HG03103 (cell line): ENCODE measurements at regions not wholly inside any gene's neighbourhood (a gene's known extent, or its start where the extent isn't known, plus 50 kb on each side); places are given as distances from the start of the nearest gene placed in this dataset.
"Not testable (repeated sequence)": the region's sequence is repeated elsewhere in the genome, so short reads cannot be mapped to it uniquely, and the experiment has no call there.

Source experiments
- ATAC-seq: cut with Tn5 transposase; IDR thresholded peaks from one replicate; pipeline ENCODE4 v1.9.1; 2021; ENCODE audit warnings: low read depth; ENCODE audit not compliant: unreplicated experiment

DNA sequence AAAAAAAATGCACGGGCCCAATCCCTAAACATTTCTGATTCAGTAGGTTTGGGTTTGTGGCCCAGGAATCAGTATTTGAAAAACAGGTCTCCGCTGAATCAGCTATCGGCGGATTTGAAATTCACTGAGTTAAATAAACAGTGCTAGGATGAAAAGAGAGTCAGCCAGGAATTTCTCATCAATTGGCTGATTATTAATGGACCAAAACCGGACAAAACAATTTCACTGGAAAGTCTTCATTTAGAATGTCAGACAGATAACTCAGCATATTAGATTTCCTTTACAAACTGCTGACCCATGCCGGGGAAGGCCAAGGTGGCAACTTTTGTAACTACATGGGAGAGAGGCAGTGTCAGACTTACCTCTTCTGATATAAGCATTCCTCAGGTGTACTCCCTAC is 99.4 kb upstream of the LSM6 start:
- ATAC-seq, result no peak

- ATAC-seq, result no peak
Observed at GRCh38 chr4:146073517-146073916, 102.0 kb upstream of the LSM6 start.

DNA sequence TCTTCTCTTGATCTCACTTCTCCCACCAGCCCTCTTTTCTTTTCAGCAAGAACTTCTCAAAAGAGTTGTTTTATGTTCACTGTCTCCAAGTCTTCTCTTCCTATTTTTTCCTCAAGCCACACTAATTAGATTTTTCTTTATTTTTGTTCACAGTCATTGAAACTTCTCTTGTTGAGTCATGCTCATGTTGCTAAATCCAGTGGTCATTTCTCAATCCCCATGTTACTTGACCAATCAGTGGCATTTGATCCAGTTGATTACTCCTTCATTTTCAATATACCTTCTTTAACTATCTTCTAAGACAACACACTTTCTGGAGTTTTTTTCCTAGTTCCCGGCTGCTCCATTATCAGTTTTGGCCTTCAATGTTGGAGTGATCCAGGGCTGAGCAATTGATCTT is 103.1 kb upstream of the LSM6 start:
- ATAC-seq, result no peak

DNA sequence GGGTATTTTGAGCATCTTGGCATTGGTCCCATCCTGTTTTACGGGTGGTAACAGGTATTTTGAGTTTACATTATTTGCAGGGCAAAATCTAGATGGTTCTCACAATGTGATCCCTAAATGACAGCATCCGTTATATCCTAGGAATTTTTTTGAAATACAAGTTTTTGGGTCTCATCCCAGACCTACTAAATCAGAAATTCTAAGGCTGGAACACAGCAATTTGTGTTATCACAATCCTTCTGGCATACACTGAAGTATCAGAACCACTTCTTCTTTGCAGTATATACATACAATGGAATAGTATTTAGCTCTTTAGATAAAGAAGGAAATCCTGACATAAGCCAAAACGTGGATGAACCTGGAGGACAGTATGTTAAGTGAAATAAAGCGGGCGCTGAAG is 104.1 kb upstream of the LSM6 start:
- no peak for ATAC-seq

DNA sequence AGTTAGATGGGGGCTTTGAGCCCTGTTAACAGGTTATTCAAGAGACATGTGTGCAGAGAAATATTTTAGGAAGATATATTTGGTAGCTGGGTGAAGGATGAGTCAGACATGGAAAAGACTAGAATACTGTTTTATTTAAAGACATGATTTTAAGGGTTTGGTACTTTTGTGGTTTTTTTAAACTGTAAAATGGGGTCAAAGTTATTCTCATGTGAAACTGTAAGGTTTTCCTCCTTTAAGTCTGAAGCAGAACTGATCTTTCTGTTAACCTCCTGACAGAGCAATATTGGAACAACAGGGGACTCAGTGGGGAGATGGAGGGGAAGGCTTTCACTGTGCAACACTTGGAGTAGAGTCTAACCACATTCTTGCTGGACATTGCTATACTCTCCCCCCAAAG is 112.4 kb upstream of the LSM6 start:
- ATAC-seq, result no peak

DNA sequence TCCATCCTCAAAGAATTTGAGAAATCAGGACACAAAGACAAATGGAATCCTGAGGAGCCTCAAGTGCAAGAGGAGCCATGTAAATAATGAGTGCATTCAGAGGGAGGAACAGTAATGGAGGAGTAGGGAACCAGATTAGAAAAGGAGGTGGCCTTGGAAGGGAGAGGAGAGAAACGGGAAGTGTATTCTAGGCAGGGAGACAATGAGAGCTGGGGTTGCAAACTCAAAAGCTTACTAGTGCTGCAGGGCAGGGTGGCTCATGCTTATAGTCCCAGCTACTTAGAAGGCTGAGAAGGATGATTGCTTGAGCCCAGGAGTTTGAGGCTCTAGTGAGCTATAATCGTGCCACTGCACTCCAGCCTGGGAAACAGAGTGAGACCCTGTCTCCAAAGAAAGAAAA is 113.2 kb upstream of the LSM6 start:
- ATAC-seq, result no peak

DNA sequence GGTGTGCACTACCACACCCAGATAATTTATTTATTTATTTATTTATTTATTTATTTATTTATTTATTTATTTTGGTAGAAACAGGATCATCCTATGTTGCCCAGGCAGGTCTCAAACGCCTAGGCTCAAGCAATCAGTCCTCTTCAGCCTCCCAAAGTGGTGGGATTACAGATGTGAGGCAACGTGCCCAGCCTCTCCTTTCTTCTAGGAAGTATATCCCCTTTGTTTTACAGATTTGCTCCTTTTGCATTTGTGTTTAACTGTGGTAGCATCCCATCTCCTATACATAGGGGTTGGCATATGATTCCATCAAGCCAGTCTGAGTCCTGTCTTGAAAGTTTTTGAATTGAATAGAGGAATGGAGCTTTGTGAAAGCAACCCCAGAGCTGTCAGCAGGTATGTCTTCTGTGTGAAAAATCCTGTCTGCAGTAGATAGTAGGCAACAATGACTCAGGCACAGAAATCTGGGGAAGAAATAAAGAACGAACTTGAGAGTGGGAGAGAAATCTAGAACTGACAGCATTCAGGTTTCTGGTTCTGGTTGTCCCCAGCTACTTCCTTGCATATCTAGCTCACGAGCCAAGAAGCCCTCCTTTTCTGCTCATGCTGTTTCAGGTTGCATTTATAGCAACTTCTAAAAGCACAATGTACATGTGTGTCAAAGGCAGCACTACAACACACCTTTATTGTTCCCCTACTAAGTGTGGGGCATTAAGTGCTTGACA is 113.7 kb upstream of the LSM6 start:
- ATAC-seq, result no peak

DNA sequence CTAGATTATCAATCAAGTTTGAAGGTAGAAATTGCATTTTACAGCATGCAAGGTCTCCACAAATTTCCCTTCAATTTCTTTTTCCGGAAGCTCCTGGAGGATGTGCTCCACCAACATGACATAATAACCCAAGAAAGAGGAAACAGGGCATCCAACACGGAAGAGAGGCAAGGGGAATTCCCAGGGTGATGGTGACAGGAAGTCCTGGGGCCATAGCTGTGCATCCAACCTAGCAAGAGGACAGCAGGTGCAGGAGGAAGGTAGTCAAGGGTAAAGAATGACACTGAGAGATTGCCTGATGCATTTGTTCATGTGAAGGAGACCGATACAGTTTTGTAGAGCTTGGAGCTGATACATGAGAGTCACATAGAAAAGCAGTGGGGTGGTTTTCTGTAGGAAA is 115.7 kb upstream of the LSM6 start:
- peak; percentile 64 for ATAC-seq

GRCh38 chr4:146059151-146059550 is 116.4 kb upstream of the LSM6 start:
- peak; percentile 38 for ATAC-seq

DNA sequence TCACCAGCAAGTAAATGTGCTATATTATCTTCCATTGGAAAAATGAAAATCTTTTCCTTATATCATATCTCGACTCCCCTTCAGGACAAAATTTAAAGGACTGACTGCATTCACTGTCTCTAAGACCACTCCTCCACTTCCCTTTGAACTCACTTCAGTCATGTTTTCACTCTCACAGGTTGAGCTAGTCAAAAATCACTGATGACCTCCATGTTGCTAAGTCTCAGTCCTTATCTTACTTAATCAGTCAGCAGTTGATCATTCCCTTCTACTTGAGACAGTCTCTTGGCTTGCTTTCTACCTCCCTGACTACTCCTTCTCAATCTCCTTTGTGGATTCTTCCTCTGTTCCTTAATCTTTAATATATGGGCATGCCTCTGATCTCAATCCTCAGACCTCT is 117.0 kb upstream of the LSM6 start:
- no peak for ATAC-seq

DNA sequence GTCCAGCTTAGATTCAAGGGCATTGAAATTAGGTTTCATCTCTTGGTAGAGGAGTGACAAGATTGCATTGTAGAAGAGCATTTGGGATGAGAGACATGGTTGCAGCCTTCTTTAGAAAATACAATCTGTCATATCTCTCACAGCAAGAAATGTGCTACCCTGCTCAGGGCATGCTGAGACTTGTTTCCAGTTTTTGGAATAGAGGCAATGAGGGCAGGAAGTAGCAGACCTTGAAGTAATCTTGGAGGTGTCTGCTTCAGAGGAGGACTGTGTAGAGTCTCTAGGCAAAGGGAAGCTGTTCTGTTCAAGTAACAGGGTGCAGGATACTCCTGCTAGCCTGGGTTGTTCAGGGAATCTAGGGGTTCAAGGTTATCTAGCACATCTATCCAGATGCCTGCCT is 116.1 kb upstream of the ZNF827 start:
- no peak for ATAC-seq

- no peak for ATAC-seq
Observed at GRCh38 chr4:146053891-146054290, 115.3 kb upstream of the ZNF827 start.

GRCh38 chr4:146051728-146052391 is 113.2 kb upstream of the ZNF827 start:
- no peak for ATAC-seq

GRCh38 chr4:146051223-146051622 is 112.6 kb upstream of the ZNF827 start:
- ATAC-seq, result no peak

DNA sequence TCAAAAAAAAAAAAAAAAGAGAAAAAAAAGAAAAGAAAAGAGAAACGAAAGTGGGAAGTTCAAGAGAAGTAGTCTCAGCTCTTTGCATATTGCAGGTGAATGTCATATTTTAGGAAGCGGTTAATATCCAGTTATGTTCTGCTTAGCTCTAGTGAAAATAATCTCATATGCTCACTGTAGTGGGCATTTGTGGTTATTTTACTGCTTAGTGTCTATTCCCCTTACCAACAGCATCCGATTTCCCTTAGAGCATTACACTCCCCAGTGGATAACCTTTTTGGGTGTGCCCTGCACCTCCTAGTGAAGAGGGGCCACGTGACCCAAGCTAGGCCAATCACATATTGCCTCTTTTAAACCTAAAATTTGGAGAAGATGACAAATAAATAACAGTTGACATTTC is 111.2 kb upstream of the ZNF827 start:
- ATAC-seq, result peak; percentile 81

- ATAC-seq, result not testable (repeated sequence)
Observed at GRCh38 chr4:146047768-146048167, 109.1 kb upstream of the ZNF827 start.

DNA sequence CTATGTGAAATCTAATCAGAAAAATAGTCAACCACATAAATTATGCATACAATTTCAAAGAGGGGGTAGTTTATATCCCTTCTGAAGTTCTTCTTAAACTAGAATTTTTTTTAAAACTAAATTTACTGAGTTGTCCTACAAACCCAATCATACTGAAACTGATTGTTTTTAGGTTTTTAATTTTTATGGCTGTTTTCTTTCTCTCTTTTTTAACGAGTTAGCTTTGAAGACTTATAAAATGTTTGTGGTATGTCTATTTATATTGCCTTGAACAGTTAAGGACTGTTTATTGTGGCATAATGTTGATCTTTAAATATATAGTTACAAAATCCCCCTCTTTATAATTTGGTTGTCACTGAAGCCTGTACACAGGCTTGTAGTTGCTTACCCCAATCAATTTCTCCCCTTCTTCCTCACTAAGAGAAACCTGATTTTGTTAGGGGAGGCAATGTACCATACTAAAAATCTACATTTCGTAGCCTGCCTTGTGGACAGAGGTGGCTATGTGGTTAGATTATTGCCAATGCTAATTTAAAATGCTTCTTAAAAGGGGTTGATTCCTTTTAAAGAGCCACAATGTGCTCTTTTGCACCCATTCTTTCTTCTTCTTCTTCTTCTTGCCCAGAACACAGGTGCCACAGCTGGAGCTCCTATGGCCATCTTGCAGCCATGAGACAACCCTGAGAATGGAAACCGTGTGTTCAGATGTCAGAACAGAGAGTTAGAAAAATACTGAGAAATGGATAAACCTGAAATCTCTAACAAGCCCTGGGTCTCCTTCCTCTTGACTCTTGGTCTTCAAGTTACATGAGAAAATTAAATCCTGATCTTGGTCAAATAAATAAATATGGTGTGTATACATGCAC is 102.7 kb upstream of the ZNF827 start:
- no peak for ATAC-seq

DNA sequence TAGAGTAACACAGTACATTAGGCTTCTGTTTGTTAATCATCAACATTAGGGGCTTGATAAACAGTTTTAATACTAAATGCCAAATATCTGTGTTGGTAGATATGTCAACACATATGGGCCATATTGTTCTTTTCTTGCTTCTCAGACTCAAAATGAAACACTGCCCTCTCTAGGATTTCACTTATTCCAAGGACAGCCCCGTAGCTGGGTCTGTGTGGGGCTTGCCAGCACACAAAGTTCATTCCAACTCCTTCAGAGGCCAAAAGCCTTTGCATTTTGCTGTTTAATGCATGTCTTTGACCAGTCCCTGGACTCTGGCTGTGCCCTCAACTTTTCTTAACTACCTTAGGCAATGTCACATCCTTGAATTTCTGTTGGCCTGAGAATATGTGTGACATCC is 102.0 kb upstream of the ZNF827 start:
- no peak for ATAC-seq

- no peak for ATAC-seq
Observed at GRCh38 chr4:146033149-146033548, 94.5 kb upstream of the ZNF827 start.

DNA sequence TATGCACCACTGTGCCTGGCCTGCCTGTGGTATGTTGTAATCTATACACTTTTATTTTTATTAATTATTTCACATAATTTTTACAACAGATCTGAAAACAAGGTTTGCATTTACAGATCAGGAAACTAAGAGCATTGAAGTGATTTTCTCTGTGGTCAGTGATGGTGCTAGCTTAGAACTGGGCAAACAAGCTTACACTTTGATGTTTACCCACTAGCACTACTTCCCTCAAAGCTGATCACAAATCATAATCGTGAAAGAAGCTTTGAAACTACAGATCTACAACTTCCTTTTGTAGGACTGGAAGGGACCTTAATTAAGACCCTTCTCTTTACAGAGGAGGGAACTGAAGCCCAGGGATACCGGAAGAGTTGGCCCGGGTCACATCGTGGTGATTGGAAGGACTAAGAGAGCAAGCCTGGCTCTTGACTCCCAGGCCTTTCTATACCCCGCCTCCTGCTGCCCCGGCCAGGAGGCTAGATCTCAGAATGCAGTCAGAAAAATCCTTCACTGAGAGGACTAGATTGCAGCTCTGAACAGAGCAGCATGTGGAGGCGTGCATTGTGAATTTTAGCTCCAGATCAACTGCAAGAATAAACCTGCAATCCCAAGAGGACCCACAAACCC is 93.7 kb upstream of the ZNF827 start:
- ATAC-seq, result no peak
